Suprapubic skin (tissue), 4 donors: ENCODE measurements at regions not wholly inside any gene's neighbourhood (a gene's known extent, or its start where the extent isn't known, plus 50 kb on each side); places are given as distances from the start of the nearest gene placed in this dataset.

Source experiments
- CTCF ChIP-seq, 2 donors: fragments of 200-600 bp in 1 of 2; fragments of 450-650 bp in 1 of 2; sonication (generic) in 1 of 2; IDR thresholded peaks; one replicate each; pipeline ENCODE4 v1.5.1; 2016 to 2019; ENCODE audit warnings: antibody characterized with exemption in 2 of 2, mild to moderate bottlenecking in 1 of 2, moderate library complexity in 1 of 2
- POLR2A ChIP-seq, 2 donors: fragments of 450-650 bp; IDR thresholded peaks; one replicate each; pipeline ENCODE4 v1.6.1; 2017; ENCODE audit warnings: antibody characterized with exemption in 2 of 2, mild to moderate bottlenecking in 2 of 2, moderate library complexity in 2 of 2
- POLR2AphosphoS5 ChIP-seq, 3 donors: sonication (generic); formaldehyde crosslinking; IDR thresholded peaks; one replicate each; pipeline ENCODE4 v1.6.1; 2017; ENCODE audit warnings: antibody characterized with exemption in 3 of 3

- TF ChIP-seq POLR2AphosphoS5 (IDR thresholded peaks at IDR 0.05) = no peak
- no peak for TF ChIP-seq CTCF (IDR thresholded peaks at IDR 0.05)
- no peak for TF ChIP-seq POLR2A (IDR thresholded peaks at IDR 0.05)
Measured at GRCh38 chr12:114827461-114827860, 143.5 kb upstream of the TBX3 start.
